ENCODE measurements at regions not wholly inside any gene's neighbourhood (a gene's known extent, or its start where the extent isn't known, plus 50 kb on each side); places are given as distances from the start of the nearest gene placed in this dataset.
A peak's percentile ranks its signal among the peaks of the same experiment; 100 is the strongest.

- DNase-seq (ENCODE audit: low read depth): no peak
These were observed 50.2 kb upstream of the SDK2 start for GRCh38 chr17:73694491-73694890.

- no peak for DNase-seq (ENCODE audit: low read depth)
These were observed 50.9 kb upstream of the SDK2 start for GRCh38 chr17:73695035-73695738.

DNA sequence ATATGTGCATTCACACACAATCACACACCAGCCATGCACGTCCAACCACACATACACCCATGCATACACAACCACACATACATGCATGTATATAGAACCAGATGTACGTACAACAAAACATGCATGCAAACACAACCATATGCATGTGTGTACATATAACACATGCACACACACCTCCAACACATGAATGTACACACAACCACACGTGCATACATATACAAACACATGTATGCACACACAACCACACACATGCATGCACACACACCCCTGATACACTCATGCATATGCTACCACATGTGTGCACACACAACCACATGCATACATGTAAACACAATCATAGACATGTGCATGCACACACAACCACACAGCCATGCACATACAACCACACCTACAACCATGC is 52.0 kb upstream of the SDK2 start:
- DNase-seq (ENCODE audit: low read depth): no peak

DNA sequence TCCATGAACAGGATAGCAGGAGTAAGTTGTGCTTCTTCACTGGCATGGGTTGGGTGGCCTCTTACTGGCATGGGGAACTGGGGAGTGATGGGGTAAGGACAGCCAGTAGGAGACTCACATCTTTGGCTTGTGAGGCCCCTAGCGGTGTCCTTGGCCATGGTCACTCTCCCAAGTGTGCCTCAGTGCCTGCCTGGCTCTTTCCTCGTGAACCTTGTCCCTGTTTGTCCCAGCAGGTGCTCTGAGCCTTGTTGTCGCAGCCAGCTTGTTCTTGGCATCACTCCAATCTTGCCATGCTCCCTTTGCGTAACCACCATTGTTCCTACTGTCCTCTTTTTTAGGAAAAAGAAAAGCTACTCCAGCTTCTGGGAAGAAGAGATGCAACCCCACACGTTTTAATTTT is 53.6 kb upstream of the SDK2 start:
- no peak for DNase-seq (ENCODE audit: low read depth)

GRCh38 chr17:73698966-73699365 is 54.7 kb upstream of the SDK2 start:
- no peak for DNase-seq (ENCODE audit: low read depth)

DNA sequence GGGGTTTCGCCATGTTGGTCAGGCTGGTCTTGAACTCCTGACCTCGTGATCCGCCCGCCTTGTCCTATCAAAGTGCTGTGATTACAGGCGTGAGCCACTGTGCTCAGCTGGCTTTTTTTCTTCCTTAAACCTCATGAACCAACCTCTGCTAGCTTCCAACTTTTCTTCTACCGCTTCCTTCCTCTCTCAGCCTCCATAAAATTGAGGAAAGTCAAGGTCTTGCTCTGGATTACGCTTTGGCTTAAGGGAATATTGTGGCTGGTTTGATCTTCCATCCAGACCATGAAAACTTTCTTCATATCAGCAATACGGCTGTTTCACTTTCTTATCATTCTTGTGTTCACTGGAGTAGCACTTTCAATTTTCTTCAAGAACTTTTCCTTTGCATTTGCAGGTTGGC is 57.5 kb upstream of the SDK2 start:
- DNase-seq (ENCODE audit: low read depth): no peak

DNA sequence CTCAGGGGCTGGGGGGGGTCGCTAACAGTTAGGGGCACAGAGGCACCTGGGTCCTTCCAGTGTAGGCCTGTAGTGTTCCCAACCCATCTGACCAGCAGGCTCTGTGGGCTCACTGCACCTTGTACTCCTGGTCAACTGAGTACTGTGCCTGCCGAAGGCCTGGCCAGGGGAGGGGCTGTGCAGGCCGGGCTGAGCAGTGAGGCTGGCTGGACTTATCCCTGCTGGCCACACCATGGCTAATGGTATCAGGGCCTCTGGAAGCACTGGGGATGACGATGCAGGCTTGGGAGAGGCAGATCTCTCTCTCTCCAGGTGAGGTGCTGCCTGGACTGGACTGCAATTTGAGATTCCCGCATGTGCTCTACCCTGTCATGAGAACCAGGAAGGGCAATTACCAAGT is 58.9 kb upstream of the SDK2 start:
- DNase-seq (ENCODE audit: low read depth): no peak

GRCh38 chr17:73703917-73704316 is 59.7 kb upstream of the SDK2 start:
- DNase-seq (ENCODE audit: low read depth): no peak

GRCh38 chr17:73705594-73705993 is 61.3 kb upstream of the SDK2 start:
- DNase-seq (ENCODE audit: low read depth): no peak

DNA sequence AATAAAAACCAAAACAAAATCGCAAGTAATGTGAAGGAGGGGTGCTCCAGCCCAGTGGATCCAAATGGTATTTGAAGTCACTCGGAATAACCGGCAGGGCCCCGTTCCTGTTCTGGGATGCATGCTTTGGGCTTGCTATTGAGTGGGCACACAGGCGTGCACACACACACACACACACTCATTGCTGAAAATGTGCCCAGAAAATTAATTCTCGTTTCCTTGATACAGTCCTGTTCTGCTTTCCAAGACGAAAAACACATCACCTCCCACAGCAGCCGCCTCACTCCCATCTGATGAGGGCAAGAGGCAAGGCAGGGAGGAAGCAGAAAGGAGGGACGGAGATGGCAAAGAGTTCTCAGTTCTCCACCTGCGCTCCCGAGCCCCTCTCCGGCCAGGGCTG is 62.2 kb upstream of the SDK2 start:
- DNase-seq (ENCODE audit: low read depth): no peak

DNA sequence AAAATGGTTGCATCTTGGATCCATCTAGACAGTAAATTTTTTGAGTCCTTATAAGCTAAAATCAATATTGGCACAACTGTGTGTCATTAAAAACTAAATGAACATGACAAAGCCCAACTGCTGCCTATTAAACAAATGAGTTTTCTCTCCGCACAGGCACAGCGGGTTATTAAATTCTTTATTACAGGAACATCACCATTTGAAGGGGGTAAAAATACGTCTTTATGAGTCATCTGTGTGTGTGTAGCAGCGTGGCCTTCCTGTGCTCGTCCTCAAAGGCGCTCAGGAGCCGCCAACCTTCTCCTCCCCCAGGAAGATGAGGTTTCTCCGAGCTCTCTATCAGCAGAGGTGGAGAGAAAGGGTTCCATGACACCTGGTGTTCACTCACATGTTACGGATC is 62.6 kb upstream of the SDK2 start:
- DNase-seq (ENCODE audit: low read depth): no peak

GRCh38 chr17:73707358-73707757 is 63.1 kb upstream of the SDK2 start:
- DNase-seq (ENCODE audit: low read depth): no peak

GRCh38 chr17:73710095-73710592 is 65.9 kb upstream of the SDK2 start:
- peak; percentile 51 for DNase-seq (ENCODE audit: low read depth)

DNA sequence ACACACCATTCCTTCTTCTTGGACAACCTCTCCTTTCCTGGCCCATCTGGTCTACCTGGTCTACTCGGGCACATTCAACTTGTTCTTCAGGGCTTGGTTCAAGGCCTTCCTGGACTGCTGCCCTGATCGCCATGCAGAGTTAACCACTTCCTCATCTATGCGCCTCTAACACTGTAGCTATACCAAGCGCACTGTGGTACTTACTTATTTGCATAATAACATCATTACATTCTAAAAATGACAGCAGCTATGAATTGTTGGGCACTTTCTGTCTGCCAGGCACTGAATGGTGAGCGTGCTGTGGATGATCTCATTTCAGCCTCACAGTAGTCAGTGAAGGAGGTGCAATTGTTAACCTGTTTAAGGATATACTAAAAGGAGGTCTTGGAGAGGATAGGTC is 66.9 kb upstream of the SDK2 start:
- DNase-seq (ENCODE audit: low read depth): no peak

DNA sequence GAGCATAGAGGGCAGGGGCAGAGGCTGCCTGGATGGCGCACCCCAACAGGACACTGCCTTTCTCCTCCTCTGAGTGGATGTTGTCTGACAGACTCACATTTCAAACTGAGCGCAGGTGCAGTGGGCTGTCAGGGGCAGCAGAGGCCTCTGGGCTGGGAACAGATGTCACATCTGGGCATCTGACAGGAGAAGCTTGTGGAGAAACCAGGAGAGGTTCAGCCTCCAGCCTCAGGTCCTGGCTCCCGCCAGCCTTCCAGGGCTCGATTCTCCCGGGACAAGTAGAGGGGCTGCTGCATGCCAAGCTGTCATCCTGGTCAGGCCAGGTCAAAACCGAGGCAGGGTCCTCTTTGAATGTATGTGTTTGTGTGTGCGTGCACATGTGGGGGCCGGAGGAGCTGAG is 67.7 kb upstream of the SDK2 start:
- DNase-seq (ENCODE audit: low read depth): no peak

DNA sequence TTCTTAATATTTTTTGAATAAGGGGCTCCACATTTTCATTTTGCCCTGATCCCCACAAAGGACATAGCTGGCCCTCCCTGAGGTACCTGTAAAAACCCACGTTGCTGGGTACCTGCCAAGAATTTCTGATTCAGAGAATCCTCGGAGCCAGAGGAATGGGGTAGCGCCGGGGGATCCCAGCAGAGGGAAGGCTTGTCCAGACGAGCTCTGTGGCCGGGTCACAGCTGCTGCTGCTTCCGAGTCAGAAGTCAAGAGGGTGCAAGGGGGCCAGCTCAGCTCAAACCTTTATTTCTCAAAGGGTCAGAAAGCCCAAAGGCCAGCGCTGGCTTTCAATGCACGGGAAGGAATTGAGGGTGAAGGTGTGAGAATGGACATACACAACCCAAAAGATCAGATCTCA is 68.9 kb upstream of the SDK2 start:
- DNase-seq (ENCODE audit: low read depth): no peak

GRCh38 chr17:73715769-73716168 is 71.5 kb upstream of the SDK2 start:
- no peak for DNase-seq (ENCODE audit: low read depth)

- DNase-seq (ENCODE audit: low read depth): no peak
These were observed 73.4 kb upstream of the SDK2 start for GRCh38 chr17:73717690-73718089.

DNA sequence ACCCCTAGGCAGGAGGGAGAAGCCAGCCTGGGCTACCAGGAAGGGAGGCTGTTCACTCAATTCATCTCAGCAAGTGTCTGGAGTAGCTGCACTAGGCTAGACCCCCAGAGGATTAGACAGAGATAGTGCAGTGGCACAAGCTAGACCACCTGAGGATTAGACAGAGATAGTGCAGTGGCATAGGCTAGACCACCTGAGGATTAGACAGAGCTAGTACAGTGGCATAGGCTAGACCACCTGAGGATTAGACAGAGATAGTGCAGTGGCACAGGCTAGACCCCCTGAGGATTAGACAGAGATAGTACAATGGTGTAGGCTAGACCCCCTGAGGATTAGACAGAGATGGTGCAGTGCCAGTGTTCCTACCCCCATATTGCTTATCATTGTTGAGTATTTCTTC is 74.1 kb upstream of the SDK2 start:
- DNase-seq (ENCODE audit: low read depth): no peak

DNA sequence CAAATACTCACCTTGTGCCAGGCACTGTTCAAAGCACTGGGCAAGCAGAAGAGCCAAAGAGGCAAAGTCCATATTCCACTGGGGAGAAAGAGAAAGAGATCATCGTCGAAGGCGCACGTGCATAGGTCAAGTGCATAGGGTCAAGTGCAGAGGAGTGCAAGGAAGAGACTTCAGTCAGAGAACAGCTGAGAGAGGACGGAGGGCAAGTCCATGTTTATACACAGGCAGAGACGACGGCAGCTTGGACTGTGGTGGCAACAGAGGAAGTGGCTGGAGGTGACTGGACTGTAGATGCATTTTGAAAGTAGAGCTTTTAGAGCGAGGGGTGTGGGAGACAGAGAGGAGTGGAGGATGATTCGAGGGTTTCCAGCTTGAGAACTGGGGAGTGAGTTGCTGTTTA is 74.7 kb upstream of the SDK2 start:
- no peak for DNase-seq (ENCODE audit: low read depth)

- DNase-seq (ENCODE audit: low read depth): no peak
These were observed 75.4 kb upstream of the SDK2 start for GRCh38 chr17:73719588-73720071.

DNA sequence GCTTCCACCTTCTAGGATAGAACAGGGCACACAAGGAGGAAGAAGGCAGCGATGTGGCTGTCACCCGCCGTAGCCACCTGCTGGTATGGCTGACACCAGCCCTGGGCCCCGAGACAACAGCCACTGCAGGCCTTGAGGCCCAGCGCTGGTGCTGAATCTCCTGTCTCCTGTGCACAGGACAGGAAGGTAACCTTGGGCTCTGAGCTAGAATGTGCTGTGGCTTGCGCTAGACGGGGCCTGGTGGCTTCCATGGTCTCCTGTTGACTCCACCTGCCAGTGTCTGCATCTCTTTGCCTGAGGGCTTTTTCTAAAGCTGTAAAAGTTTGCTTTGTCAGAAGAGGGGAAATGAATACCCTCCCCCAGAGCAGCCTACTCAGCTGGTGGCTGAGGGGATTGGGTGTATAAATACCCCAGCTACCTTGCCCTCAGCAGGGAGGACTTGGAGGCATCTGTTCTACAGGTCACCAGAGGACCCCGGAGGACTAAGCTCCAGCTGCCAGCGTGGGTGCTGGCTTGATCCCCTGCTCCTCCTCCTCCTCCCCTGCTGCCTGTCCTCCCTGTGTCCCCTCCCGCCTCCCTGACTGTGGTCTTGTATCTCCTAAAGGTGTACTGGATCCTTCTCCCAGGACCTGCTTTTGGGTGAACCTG is 76.1 kb upstream of the SDK2 start:
- DNase-seq (ENCODE audit: low read depth): peak; percentile 30

GRCh38 chr17:73722165-73722564 is 77.9 kb upstream of the SDK2 start:
- DNase-seq (ENCODE audit: low read depth): peak; percentile 12

DNA sequence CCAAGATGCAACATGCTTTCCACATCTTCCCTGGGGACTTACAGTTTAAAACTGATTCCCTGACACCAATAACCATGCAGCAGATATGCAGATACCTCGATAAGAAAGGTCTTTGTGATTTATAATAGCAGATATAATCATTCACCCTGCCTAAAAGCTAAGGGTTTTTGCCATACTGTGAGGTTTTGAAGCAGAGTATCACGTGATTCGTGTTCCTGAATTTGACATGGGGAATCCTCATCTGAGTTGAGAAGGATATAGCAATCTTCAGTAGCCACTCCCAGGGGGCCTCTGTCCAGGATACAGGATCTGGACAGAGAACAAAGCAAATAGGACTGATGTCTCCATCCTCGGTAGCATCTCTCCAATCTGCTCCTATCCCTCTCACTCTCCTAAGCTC is 79.1 kb upstream of the SDK2 start:
- no peak for DNase-seq (ENCODE audit: low read depth)
